Right kidney (tissue), 1 donor: ENCODE measurements at regions not wholly inside any gene's neighbourhood (a gene's known extent, or its start where the extent isn't known, plus 50 kb on each side); places are given as distances from the start of the nearest gene placed in this dataset.
A peak's percentile ranks its signal among the peaks of the same experiment; 100 is the strongest.

Source experiments
- DNase-seq: peaks from one replicate; pipeline ENCODE4 v3.0.0-alpha.2; 2016

DNA sequence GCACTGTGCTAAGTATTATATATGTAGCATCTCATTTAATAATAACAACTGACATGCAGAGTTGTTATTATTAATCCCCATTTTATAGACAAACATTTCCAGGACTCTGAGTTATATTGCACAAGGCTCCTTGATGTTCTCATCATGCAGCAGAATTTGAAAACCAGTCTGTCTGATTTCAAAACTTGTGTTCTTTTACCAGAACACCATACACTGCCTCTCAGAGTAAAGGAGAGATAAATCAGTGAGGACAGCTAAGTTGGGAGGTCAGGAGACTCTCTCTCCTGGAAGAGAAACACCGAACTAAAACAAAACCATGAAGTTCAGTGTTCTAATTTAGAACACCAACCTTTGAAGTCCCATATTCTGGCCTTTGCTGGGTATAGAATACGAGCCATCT is 92.7 kb upstream of the TNC start:
- no peak for DNase-seq

DNA sequence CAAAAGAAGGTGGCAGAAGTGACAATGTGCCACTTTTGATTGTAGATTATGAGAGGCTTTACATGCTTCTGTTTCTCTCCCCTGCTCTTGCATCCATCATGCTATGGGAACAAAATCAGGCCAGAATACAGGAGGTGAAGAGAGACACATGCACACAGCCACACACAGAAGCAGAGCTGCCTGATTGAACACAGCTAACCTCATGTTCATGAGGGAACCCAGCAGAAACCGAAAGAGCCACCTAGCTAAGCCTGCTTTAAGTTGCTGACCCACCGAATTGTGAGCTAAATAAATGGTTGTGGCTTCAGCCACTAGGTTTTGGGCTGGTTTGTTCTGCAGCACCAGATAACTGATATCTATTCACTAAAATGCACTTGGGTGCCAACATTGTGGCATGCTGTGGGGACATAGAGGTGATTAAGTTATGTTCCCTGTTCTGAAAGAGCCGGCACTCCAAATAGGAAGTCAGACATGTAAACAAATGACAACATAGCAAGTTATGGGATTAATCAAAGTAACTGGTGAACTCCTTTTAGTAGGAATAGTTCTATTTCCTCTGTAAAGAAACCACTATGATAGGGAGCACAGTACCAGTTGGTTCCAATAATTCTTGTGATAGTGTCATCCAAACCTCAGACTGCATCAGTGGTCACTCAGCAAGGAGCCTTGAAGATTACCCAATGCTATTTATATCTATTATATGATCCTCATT is 93.6 kb upstream of the TNC start:
- DNase-seq: no peak

DNA sequence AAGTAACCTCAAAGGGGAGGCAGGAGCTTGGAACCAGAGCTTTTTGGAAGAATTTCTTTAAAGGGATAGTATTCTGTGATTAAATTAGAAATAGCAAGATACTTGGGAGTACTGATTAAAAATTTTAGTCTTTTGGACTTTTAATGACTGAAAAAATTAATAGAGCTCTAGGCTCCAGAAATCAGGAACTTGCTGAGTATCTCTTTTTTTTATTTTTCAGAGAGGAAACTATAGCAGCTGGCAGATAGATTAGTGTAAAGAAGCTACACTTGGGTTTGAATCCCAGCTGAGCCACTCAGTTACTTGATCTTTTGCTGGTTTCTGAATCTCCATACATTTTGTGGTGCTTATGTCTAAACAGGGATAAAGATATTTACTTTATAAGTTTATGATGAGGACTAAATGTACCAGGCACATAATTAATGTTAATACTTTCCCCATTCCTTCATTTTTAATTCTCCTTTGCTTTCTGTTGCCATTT is 94.2 kb upstream of the TNC start:
- no peak for DNase-seq

DNA sequence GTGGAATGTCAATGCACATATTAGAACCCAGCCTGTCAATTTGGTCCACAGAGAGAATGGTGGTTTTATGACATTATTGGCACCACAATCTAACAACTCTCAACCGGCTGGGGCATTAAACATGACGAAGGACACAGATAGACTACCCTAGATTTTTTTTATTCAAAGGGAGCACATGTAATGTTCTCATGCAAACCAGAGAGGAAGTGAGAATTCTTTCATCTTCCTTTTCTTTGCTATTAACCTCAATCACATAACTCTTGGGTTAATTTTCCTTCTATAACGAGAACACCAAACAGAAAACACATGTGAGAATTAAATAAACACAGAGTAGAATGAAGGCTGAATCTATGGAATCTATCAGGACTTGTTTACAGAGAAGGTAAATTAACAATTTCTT is 94.9 kb upstream of the TNC start:
- DNase-seq: no peak

DNA sequence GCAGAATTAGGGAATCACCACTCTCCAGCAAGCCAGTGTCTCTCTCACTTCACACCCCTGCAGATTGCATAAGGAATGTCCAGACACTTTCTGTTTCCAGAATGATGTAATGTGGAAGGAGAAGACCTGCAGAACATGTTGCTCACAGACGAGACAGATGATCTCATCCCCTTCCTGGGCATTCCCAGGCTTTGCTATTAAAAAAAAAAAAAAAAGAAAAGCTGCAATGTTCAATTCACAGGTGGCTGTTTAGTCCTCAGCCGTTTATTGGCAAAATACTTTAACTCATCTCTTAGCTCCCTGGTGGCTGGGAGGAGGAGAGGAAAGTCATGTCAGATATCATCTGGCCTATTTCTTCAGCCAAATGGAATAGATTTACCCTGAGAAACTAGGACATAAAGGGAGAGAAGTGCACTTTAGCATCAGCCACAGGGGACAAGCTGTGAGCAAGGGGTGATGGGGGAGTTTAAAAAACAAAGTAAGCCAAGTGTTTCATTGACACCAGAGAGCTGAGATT is 95.9 kb upstream of the TNC start:
- no peak for DNase-seq

DNA sequence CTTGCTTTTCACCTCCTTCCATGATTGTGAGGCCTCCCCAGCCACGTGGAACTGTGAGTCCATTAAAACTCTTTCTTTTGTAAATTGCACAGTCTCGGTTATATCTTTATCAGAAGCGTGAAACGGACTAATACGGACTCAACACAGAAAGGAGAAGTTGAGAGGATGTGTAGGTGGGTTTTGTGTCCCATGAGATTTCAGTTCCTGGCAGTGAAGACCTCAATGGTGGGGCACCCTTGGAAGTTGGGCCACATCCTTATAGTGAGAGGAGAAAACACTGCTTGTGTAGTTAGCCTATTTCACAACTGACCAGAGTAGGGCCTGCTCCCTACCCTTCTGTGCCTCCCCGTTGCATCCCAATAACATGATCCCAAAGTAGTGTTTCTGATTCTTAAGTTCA is 98.9 kb upstream of the TNC start:
- no peak for DNase-seq

DNA sequence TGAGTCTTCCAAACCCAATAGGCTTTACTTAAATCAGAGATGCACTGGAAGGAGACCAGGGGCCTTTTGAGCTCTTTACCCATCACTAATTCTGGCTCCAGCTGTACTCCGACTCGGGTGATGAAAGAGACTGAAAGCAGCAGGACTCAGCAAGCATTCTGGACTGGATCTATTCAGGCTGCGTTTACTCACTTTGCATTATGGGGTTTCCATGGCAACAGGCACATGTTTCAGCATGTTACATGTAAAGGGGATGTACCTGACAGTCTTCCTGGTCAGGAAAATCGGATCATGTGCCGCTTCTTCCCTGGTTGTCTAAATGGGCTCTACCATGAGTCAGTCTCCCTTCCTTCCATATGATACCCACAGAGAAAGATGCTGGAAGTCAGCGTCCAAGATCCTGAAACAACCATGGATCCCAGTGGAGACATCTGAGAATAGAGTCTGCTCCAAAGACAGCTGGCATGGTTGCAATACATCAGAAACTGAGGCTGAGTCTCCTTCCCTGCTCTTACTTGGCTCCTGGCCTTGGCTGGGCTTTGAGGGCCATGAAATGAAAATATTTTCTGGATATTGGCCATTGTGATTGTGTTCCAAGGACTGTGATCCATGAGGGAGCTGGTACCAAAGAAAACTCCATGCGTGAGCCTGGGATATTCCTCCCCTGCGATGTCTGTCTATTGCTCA is 102.5 kb upstream of the TNC start:
- DNase-seq: no peak

DNA sequence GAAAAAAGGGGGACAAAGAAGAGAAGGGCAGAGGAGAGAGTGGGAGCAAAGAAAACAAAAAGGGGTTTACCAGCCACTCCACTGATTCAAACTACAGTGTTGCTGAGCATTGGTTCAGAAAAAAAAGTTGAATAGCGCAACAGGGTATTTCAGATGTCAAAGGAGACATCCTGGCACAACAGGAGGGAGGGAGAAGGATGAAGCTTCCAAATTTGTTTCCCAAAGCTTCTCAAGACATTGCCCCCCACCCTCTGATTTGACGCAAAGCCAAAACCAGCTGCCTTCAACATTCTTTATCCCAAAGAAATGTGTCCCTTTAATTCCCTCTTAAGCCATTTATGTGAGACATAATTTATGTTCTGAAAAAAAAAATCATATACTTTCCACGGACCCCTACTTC is 105.5 kb upstream of the TNC start:
- no peak for DNase-seq

DNA sequence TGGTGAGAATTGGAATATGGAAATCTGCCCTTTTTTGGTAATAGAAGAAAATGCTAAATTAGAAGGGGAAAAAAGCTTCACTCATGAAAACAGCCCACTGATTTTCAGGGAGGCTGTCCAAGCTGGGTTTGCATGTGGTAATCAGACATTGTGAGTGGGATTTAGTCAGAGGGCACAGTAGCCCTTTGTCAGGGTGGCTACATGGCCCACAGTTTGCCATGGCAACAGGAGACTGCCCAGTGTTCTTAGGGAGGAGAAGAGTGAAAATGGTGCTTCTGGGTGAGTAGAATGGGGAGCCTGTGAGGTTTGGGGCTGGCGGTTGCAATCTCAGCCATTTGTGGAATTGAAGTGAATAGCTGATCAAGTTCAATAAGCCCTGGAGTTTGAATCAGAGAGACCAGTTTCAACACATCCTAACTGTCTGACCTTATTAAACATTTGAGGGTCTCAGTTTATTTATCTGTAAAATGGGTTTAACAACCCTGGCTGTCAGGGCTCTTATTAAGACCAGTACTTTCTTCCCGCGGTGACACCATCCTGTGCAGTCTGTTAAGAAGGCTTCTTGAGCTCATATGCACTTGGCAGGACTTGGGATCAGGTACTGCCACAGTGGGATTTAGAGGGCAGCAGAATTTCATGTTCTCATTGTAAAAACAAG is 107.6 kb upstream of the TNC start:
- no peak for DNase-seq

DNA sequence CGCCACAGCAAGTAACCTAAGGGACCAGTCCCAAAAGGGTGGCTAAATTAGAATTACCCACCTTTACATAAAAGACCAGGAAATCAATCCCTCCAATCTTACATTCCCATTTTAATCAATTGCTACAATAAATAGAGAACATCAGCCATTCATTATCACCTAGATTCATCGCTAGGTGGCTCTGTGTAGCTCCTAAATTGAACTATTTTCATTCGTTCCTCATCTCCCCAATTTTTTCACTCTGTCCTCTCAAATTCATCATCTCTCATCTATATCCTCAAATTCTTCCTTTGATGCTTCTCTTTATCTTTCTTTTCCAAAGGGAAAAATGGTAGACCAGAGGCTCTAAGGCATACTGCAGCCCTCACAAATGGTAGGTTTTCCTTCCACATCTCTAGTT is 108.2 kb upstream of the TNC start:
- DNase-seq: no peak

DNA sequence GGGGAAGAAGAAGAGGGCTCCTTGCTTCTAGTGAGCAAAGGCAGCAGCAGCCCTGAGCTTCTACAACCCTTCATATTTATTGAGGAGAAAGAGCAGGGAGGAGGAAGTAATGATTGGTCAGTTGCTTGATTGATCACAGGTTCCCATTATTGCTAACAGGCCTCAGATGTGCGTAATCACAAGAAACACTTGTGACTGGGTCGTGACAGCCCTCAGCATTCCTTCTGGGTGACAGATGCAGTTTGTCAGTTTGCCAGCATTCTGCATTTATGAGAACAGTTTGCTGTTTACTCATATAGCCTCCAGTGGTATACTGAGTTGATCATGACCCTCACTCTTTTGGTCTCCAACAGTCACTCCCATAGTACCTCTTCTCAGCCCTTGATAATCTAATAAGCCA is 111.5 kb upstream of the TNC start:
- DNase-seq: no peak

DNA sequence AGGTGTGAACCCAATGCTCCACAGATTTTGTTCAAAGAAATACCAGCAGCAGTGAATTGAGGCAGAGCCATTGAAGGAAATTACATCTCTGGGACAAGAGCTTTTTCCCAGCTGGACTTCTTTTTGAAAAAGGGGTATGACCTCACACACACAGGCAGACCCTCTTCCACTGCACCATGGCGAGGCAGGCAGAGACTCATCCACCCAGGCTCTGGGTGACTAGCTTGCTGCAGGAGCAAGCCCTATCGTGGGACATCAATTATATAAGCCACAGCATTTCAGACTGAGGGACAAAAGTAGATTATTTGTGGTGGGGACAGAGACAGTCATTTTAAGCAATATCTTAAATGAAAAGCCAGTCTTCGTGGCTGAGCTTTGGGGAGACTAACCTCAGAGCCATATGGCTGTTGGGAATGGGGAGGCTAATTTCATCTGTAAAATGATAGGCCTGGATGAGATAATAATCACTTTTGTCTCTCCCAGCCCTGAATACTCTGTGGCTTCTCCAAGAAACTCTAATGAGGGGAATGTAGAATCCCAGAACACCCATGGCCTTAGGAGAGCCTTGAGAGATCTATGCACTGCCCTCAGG is 113.1 kb upstream of the TNC start:
- DNase-seq: no peak

DNA sequence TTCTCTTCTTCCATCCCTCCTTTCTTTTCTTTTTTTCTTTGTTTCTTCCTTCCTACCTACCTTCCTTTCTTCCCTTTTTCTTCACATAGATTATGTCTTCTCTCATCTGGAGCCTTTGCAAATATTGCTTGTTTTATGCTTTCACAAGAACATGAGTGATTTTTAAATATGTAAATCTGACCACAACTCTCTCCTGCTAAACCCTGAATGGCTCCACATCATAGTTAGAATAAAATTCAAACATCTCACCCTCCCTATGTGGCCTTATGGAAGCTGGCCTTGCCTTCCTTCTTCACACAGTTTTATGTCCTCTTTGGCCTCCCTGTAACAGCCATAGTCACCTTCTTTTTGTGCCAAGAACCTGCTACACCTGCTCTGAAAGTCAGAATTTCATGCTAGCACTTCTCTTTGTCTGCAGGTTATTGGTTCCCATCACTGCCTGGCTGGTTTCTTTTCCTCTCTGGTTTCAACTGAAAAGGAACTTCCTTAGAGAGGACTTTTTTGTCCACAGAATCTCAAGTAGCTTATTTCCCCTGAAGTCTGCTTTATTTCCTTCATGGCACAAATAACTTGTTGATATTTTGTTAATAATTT is 114.3 kb upstream of the TNC start:
- no peak for DNase-seq

DNA sequence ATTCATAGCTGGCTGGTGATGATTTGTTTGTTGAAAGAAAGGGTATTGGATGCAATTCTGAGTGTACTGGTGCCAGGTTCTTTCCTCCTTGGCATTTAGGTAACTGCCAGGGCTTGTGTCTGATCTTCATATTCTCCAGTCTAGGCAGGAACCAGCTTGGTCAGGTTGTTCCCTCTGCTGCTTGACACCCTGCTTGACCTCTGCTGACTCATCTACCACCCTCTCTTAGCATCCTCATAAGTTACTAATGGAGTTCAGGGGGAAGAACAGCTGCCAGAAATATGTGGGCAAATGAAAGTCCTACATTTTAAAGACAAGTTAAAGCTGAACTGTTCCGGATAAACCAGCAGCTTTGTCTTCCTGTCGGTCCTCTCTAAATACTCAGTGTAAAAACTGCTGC is 116.1 kb upstream of the TNC start:
- DNase-seq: no peak

DNA sequence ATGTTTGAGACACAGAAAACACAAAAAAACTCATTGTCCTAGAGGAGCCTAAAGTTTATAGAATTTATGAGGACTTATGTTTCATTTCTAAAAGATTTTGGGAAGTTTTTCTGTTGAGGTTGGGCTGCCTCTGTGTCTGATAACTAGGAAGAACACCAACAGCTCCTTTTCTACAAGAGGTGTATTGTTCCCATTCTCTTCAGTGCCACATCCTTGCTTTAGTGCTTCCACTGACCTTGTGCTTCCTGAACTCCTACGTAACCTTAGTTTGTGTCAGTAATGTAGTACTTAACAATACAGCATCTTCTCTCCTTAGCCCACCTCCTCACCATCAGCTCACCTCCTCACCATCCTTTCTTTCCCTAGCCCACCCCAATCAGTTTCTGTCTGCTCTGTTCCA is 117.3 kb upstream of the TNC start:
- no peak for DNase-seq

DNA sequence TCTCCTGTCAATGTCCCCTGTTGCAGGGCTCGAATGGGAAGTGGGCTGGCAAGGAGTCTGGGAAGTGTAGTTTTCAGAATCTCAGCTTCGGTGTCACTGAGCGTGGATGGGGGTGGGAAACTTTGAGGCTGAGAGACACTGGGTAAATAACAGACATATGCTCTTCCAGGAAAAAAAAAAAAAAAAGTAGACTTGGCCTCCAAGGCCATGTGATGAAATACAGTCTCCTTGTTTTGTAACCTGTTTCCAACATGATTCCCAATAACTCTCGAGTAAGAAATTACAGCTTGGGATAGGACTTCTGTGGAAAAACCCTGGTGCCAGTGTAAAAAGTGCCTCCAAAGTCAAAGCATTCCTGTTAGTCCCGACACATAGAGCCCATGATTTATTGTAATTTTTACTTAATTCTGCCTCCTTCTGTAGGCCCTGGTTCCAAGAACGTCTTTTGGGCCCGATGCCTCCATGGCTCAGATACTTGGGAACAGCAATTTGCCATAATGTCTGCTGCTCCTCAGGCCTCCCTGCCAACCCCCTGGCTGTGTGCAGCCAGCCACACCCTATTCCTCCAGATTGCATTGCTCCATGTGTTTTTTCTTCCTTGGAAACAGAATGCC is 119.5 kb upstream of the TNC start:
- DNase-seq: no peak

DNA sequence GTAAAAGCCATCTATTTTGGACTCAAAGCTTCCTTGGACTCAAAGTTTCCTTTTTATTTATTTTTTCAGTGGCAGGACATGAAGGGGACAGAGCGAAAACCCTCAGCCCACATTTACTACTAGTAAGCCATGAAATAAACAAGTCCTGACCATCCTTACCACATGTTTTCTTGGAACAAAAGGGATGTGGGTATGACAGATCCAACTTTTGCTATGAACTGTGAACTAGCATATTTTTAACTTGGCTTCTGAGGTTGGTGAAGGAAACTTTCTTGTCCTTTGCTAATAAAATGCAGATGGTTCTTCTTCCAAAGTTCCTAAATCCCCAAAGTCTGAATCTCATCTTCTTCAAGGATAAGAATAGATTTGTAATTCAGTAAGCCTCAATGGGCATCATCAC is 122.7 kb upstream of the TNC start:
- DNase-seq: no peak

DNA sequence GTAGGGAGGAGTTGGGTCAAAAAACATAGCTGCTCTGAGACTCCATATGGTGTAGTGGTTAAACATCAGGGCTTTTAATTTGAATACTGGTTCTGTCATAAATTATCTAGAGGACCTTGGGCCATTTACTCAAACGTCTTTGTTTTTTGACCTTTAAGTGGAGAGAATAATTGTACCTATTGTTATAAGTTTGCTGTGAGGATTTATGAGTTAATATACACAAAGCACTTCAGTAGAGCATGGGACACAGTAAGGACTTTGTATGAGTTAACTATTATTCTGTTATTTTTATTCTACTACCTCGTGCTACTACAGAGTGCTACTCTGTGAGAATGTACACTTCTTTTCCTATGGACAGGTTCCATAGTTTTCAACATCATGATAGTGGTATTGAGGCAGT is 123.7 kb upstream of the TNC start:
- DNase-seq: no peak

DNA sequence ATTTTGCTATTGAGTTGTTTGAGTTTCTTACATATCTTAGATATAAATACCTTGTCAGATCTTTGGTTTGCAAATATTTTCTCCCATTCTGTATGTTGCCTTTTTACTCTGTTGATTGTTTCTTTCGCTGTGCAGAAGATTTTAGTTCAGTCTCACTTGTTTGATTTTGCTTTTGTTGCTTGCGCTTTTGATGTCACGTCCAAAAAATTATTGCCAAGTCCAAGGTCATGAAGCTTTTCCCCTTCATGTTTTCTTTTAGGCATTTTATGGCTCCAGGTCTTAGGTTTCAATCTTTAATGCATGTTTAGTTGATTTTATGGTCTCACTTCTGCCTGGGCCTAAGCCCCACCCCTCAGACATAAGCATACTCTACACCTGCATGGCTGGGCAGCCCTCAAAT is 131.5 kb upstream of the TNC start:
- DNase-seq: no peak

DNA sequence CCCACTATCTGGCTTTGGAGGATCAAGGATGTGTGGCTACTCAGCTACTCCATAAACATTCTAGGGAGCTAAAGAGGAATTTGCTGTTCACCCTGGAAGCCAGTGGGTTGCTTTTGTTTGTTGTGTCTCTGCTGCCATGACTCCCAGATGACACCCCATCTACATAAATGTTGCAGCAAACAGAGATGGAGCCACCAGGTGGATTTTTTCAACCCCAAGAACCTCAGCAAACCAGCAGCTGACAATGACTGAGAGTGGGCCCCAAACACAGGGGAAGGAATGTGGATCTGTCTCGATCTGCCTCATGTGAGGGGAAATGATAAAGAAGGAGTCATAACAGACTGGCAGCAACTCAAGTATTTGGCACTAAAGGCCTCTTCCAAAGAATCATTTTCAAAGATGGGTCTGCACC is 132.7 kb upstream of the TNC start:
- DNase-seq: peak; percentile 38

DNA sequence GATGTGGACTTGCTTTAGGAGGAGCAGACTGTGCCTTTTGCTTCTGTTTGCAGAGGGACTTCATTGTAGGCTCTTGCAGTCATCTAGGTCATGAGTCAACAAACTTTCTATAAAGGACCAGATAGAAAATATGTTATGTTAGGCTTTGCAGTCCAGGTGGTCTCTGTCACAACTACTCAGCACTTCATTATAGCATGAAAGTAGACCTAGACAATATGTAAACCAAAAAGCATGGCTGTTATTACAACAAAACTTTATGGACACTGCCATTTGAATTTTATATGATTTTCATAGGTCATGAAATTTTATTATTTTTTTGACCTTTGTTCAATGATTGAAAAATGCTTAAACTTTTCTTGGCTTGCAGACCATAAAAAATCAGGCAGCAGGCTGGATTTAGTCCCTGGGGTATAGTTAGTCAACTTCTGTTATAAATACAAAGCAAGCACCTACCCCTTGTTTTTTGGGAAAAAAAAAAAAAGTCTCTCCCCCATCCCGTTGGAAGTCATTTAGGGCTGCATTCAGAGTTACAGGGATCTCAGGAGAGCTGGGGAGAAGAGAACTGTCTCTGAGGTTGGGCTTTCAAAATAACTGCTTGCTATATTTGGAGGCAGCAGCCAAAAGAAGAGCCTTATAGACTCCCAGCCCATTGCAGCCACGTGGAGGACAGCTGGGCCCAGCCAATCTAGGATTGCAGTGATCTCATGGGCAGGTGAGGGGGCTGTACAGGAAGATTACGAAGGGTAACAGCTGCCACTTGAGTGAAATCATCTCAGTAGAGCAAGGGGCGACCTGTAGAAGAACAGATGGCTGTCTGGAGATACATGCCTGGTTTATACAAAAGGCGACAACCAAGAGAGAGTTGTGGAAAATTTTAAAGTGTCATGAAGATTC is 136.6 kb upstream of the TNC start:
- DNase-seq: peak; percentile 37
